Ovary (tissue), 7 donors: ENCODE measurements at regions not wholly inside any gene's neighbourhood (a gene's known extent, or its start where the extent isn't known, plus 50 kb on each side); places are given as distances from the start of the nearest gene placed in this dataset.

Experiments
- DNase-seq, 5 donors: peaks; one replicate each; pipeline ENCODE4 v3.0.0-alpha.2; 2019 to 2020
- H3K27ac ChIP-seq, 2 donors: fragments of 200-600 bp; one replicate each; pipeline versions ENCODE4 v1.5.1 to v1.8.0; 2019 to 2022
- H3K27me3 ChIP-seq: fragments of 200-600 bp; one replicate; pipeline ENCODE4 v1.8.0; 2022
- H3K36me3 ChIP-seq: fragments of 200-600 bp; sonication (generic); one replicate; pipeline ENCODE4 v1.5.1; 2019
- H3K4me1 ChIP-seq: one replicate; pipeline ENCODE4 v1.8.1; 2013; ENCODE audit warnings: mild to moderate bottlenecking, moderate library complexity; ENCODE audit not compliant: insufficient read depth
- H3K4me3 ChIP-seq: fragments of 200-600 bp; sonication (generic); one replicate; pipeline ENCODE4 v1.5.1; 2017
- H3K9me3 ChIP-seq, 2 donors: fragments of 200-600 bp in 1 of 2; sonication (generic) in 1 of 2; one replicate each; pipeline versions ENCODE4 v1.5.1 to v1.8.1; 2013 to 2019; ENCODE audit warnings: mild to moderate bottlenecking in 1 of 2, moderate library complexity in 1 of 2
- EP300 ChIP-seq: sonication (generic); formaldehyde crosslinking; IDR thresholded peaks from one replicate; pipeline ENCODE4 v1.6.1; 2017; ENCODE audit warnings: antibody characterized with exemption
- POLR2A ChIP-seq: fragments of 450-650 bp; IDR thresholded peaks from one replicate; pipeline ENCODE4 v1.6.1; 2017; ENCODE audit warnings: antibody characterized with exemption, mild to moderate bottlenecking, moderate library complexity
- WGBS, 3 donors: extraction: QIAGEN DNeasy Blood & Tissue Kit in 1 of 3; methylation state at CpG; one replicate each; pipeline versions ENCODE4 v1.1.5 to v1.1.7; 2013 to 2017; 5-methylcytosine and 5-hydroxymethylcytosine counted together
- intact Hi-C, 4 donors: fragments of 100-400 bp; cut with DNase I; formaldehyde crosslinking; loops; one replicate each; pipeline versions ENCODE4 v1.11.0 to v1.15.1; 2022 to 2023
- TF ChIP-seq, protein P1 (sequence below), 3 donors: fragments of 450-650 bp in 2 of 3; fragments of 200-600 bp in 1 of 3; IDR thresholded peaks; one replicate each; pipeline versions ENCODE4 v1.5.1 to v1.8.0; 2016 to 2022; ENCODE audit warnings: antibody characterized with exemption in 3 of 3, mild to moderate bottlenecking in 1 of 3
- donor health status: DM: no; HTN: no; CAD: no; lungs with moderate emphysema.
- donor health status: DM: no; HTN: no; CAD: no.
- donor health status: Bipolar disorder and iron deficiency.
- donor health status: DM: no; HTN: no; CAD: no.
- donor health status: DM: yes; HTN: yes; CAD: no.

GRCh38 chr9:129374651-129375050, 196.6 kb upstream of the IER5L start:
- intact Hi-C loops = loop anchor here in 1 of 4 donors (5.0 kb wide), 1 partner anchor 927 kb away; no protein-coding TSS in a partner anchor
- H3K36me3 ChIP-seq = no peaks in the 10 kb centered on the region
- no peaks in the 10 kb centered on the region for H3K27me3 ChIP-seq
- H3K9me3 ChIP-seq = no peaks in the 10 kb centered on the region
- H3K4me3 ChIP-seq = no peak overlapping the region
- no peak overlapping the region for H3K27ac ChIP-seq
- TF ChIP-seq EP300 (no peak), POLR2A (no peak)
- TF ChIP-seq, protein P1, sequence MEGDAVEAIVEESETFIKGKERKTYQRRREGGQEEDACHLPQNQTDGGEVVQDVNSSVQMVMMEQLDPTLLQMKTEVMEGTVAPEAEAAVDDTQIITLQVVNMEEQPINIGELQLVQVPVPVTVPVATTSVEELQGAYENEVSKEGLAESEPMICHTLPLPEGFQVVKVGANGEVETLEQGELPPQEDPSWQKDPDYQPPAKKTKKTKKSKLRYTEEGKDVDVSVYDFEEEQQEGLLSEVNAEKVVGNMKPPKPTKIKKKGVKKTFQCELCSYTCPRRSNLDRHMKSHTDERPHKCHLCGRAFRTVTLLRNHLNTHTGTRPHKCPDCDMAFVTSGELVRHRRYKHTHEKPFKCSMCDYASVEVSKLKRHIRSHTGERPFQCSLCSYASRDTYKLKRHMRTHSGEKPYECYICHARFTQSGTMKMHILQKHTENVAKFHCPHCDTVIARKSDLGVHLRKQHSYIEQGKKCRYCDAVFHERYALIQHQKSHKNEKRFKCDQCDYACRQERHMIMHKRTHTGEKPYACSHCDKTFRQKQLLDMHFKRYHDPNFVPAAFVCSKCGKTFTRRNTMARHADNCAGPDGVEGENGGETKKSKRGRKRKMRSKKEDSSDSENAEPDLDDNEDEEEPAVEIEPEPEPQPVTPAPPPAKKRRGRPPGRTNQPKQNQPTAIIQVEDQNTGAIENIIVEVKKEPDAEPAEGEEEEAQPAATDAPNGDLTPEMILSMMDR (IDR thresholded peaks at IDR 0.05) = no peak
- no peak for DNase-seq
- H3K4me1 ChIP-seq = no peaks in the 10 kb centered on the region
- 86 to 100% (median 91%) methylated on average over 2 of the region's 2 CpGs for WGBS, 3 donors

GRCh38 chr9:129374231-129374630, 196.2 kb upstream of the IER5L start:
- WGBS, 3 donors = 87 to 90% (median 89%) methylated on average over 3 of the region's 3 CpGs
- intact Hi-C loops = no loop called here
- H3K4me3 ChIP-seq = no peak overlapping the region
- H3K4me1 ChIP-seq = no peaks in the 10 kb centered on the region
- no peaks in the 10 kb centered on the region for H3K9me3 ChIP-seq
- H3K27me3 ChIP-seq = no peaks in the 10 kb centered on the region
- no peaks in the 10 kb centered on the region for H3K36me3 ChIP-seq
- H3K27ac ChIP-seq = no peak overlapping the region
- DNase-seq = no peak
- TF ChIP-seq EP300 (no peak), POLR2A (no peak)
- TF ChIP-seq, protein P1 (IDR thresholded peaks at IDR 0.05) = no peak

DNA sequence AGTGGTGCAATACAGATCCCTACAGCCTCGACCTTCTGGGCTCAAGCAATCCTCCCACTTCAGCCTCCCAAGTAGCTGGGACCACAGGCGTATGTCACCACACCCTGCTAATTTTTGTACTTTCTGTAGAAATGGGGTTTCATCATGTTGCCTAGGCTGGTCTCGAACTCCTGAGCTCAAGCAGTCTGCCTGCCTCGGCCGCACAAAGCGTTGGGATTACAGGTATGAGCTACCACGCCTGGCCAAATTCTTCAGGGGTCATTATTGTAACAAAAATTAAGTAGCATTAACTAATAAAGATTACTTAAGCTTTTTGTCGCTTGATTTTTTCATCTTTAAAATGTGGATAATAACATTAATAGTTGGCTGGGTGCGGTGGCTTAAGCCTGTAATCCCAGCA, 195.3 kb upstream of the IER5L start:
- Histone ChIP-seq H3K27ac (no peak overlapping the region), H3K36me3 (no peaks in the 10 kb centered on the region), H3K9me3 (no peaks in the 10 kb centered on the region), H3K4me1 (no peaks in the 10 kb centered on the region), H3K4me3 (no peak overlapping the region), H3K27me3 (no peaks in the 10 kb centered on the region)
- DNase-seq = no peak
- WGBS, 3 donors = 94 to 96% (median 95%) methylated on average over 9 of the region's 9 CpGs
- intact Hi-C loops = no loop called here
- TF ChIP-seq EP300 (no peak), POLR2A (no peak)
- TF ChIP-seq, protein P1 (IDR thresholded peaks at IDR 0.05) = no peak

DNA sequence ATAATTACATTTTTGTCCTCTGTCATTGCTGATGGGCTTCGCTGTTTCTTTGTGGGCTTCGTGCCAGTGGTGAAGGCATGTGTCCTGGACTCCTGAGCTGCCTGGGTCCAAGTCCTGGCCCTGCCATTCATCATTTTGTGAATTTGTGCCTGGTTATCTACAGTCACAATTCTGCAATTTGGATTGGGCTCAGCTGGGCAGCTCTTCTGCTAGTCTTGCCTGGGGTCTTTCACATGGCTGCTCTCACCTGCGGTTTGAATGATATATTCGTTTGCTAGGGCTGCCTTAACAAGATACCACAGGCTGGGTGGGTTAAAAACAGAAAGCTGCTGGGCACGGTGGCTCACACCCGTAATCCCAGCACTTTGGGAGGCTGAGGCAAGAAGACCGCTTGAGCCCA, 192.7 kb upstream of the IER5L start:
- TF ChIP-seq EP300 (no peak), POLR2A (no peak)
- TF ChIP-seq, protein P1 (IDR thresholded peaks at IDR 0.05) = no peak
- Histone ChIP-seq H3K27me3 (no peaks in the 10 kb centered on the region), H3K9me3 (no peaks in the 10 kb centered on the region), H3K4me1 (no peaks in the 10 kb centered on the region), H3K36me3 (no peaks in the 10 kb centered on the region), H3K27ac (no peak overlapping the region), H3K4me3 (no peak overlapping the region)
- WGBS, 3 donors = 94 to 96% (median 94%) methylated on average over 7 of the region's 7 CpGs
- no peak for DNase-seq
- intact Hi-C loops = no loop called here
